Prostate gland (tissue), 2 donors: ENCODE measurements at regions not wholly inside any gene's neighbourhood (a gene's known extent, or its start where the extent isn't known, plus 50 kb on each side); places are given as distances from the start of the nearest gene placed in this dataset.
"Not testable (repeated sequence)": the region's sequence is repeated elsewhere in the genome, so short reads cannot be mapped to it uniquely, and the experiment has no call there.

ENCODE experiments used
- DNase-seq: peaks from one replicate; pipeline ENCODE4 v3.0.0-alpha.2; 2019; ENCODE audit warnings: low spot score
- H3K27ac ChIP-seq, 2 donors: fragments of 200-600 bp; sonication (generic); 2 replicates each; pipeline ENCODE4 v1.5.1; 2017 to 2019
- H3K27me3 ChIP-seq: fragments of 200-600 bp; sonication (generic); replicated peaks from 2 replicates; pipeline ENCODE4 v1.5.1; 2019; ENCODE audit not compliant: insufficient read depth
- H3K36me3 ChIP-seq, 2 donors: fragments of 200-600 bp; sonication (generic); 1 replicate in 1 of 2; 2 replicates in 1 of 2; pipeline versions ENCODE4 v1.5.1 to v1.8.1; 2017 to 2019
- H3K4me1 ChIP-seq: fragments of 200-600 bp; sonication (generic); replicated peaks from 2 replicates; pipeline ENCODE4 v1.5.1; 2019
- H3K4me3 ChIP-seq, 2 donors: fragments of 200-600 bp; sonication (generic); 2 replicates each; pipeline ENCODE4 v1.5.1; 2017 to 2019
- H3K9me3 ChIP-seq: fragments of 200-600 bp; sonication (generic); 2 replicates; pipeline ENCODE4 v1.5.1; 2017
- CTCF ChIP-seq, 4 experiments: fragments of 200-600 bp in 2 of 4; fragments of 450-650 bp in 2 of 4; sonication (generic) in 2 of 4; IDR thresholded peaks; 1 replicate in 3 of 4; 2 replicates in 1 of 4; pipeline ENCODE4 v1.5.1; 2016 to 2019; ENCODE audit warnings: antibody characterized with exemption in 4 of 4, mild to moderate bottlenecking in 2 of 4, moderate library complexity in 2 of 4
- POLR2A ChIP-seq: fragments of 450-650 bp; IDR thresholded peaks from one replicate; pipeline ENCODE4 v1.6.1; 2016; ENCODE audit warnings: antibody characterized with exemption, mild to moderate bottlenecking
- POLR2AphosphoS5 ChIP-seq: sonication (generic); formaldehyde crosslinking; IDR thresholded peaks from one replicate; pipeline ENCODE4 v1.6.1; 2017; ENCODE audit warnings: antibody characterized with exemption
- WGBS: methylation state at CpG from one replicate; pipeline ENCODE4 v1.1.5; 2018; 5-methylcytosine and 5-hydroxymethylcytosine counted together
- intact Hi-C: fragments of 100-400 bp; cut with DNase I; formaldehyde crosslinking; loops from one replicate; pipeline ENCODE4 v1.14.2; 2022

- Histone ChIP-seq H3K4me1 (no peaks in the 10 kb centered on the region), H3K9me3 (no peaks in the 10 kb centered on the region), H3K27me3 (no peaks in the 10 kb centered on the region), H3K27ac (no peak overlapping the region), H3K36me3 (no peaks in the 10 kb centered on the region), H3K4me3 (no peak overlapping the region)
- 95% methylated on average over 6 of the region's 6 CpGs for WGBS
- intact Hi-C loops: no loop called here
- no peak for TF ChIP-seq POLR2AphosphoS5
- TF ChIP-seq CTCF (IDR thresholded peaks at IDR 0.05): no peak
- TF ChIP-seq POLR2A: no peak
- no peak for DNase-seq
Observed at GRCh38 chr1:67551375-67551774, 121.2 kb upstream of the SERBP1 start.

DNA sequence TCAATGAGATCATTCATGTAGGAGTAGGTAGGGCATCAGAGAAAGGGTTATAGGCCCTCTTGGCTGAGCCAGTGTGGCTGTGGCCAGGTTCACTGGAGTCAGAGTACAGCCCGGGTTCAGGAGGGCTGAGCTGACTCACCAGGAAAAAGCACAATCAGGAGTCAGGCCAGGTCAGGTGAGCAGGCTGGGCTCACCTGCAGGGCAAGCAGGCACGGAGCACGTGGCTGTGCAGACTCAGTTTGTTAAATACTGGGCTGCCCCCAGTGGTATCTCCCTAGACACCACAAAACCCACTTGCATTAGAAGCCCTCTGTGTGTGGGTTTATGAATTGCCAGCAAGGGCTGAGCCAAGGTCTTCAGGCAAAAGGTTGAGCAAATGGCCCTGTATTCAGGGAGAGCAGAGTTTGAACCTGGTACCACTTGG is 122.1 kb upstream of the SERBP1 start:
- H3K27me3 ChIP-seq: no peaks in the 10 kb centered on the region
- H3K4me1 ChIP-seq: no peaks in the 10 kb centered on the region
- WGBS: 76% methylated on average over 3 of the region's 3 CpGs
- H3K27ac ChIP-seq: no peak overlapping the region
- DNase-seq: no peak
- no peak overlapping the region for H3K4me3 ChIP-seq
- TF ChIP-seq CTCF (IDR thresholded peaks at IDR 0.05) (no peak), POLR2AphosphoS5 (no peak), POLR2A (no peak)
- intact Hi-C loops: no loop called here
- H3K9me3 ChIP-seq: no peaks in the 10 kb centered on the region
- no peaks in the 10 kb centered on the region for H3K36me3 ChIP-seq

- H3K9me3 ChIP-seq, intact Hi-C loops, H3K4me3 ChIP-seq, H3K36me3 ChIP-seq, H3K4me1 ChIP-seq, H3K27me3 ChIP-seq, H3K27ac ChIP-seq, DNase-seq: not testable (repeated sequence)
- 98% methylated on average over 5 of the region's 5 CpGs for WGBS
Observed at GRCh38 chr1:67554204-67554603, 124.0 kb upstream of the SERBP1 start.

DNA sequence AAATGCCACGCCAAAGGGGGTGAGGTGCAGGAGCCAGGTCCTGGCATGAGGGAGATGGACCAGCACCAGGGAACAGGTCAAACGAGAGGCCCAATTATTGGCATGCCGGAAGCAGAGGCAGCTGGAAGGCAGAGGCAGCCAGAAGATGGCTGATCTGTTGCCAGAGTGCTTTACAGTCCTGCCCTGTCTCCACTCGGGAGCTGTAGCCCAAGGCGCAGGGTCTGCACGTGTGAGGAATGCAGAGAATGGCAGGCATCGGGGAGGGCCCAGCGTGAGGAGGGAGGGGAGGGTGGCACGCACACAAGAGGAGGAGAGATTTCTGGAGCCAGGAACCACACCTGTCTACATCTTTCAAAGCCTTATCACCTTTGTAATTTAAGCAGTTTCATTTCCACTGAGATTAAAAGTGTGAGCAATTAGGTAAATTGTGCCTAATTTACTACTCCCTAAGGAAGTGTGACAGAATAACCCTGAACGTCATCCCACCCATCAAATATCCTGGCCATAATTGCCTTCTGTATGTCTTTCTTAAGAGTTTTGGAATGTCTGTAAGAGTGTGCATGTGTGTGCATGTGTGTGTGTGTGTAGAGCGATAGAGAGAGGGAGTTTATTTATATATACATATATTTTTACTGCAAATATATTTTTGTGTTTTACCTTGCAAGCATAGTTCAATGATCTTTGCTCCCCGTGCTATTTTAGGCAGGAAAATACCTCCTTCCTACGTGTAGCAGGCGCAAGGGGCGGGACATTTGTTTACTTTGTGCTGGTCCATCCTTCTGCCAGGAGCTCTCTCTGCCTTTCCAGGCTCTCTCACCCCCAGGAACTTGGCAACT is 125.5 kb upstream of the SERBP1 start:
- Histone ChIP-seq H3K27ac (no peak overlapping the region), H3K9me3 (no peaks in the 10 kb centered on the region), H3K27me3 (no peaks in the 10 kb centered on the region), H3K36me3 (no peaks in the 10 kb centered on the region), H3K4me1 (no peaks in the 10 kb centered on the region), H3K4me3 (no peak overlapping the region)
- no peak for DNase-seq
- peak; percentile 23 for TF ChIP-seq POLR2AphosphoS5
- no peak for TF ChIP-seq CTCF (IDR thresholded peaks at IDR 0.05)
- TF ChIP-seq POLR2A: no peak
- intact Hi-C loops: no loop called here
- WGBS: 39% methylated on average over 15 of the region's 15 CpGs

GRCh38 chr1:67556297-67556900 is 126.2 kb upstream of the SERBP1 start:
- no peak overlapping the region for H3K4me3 ChIP-seq
- intact Hi-C loops: no loop called here
- WGBS: 49% methylated on average over 5 of the region's 5 CpGs
- H3K27ac ChIP-seq: no peak overlapping the region
- TF ChIP-seq CTCF (IDR thresholded peaks at IDR 0.05) (no peak), POLR2AphosphoS5 (peak; percentile 3)
- H3K27me3 ChIP-seq: no peaks in the 10 kb centered on the region
- no peaks in the 10 kb centered on the region for H3K4me1 ChIP-seq
- no peaks in the 10 kb centered on the region for H3K36me3 ChIP-seq
- H3K9me3 ChIP-seq: no peaks in the 10 kb centered on the region
- DNase-seq: no peak
